Esophagus muscularis mucosa (tissue), 2 donors: ENCODE measurements at regions not wholly inside any gene's neighbourhood (a gene's known extent, or its start where the extent isn't known, plus 50 kb on each side); places are given as distances from the start of the nearest gene placed in this dataset.

Experiments used
- POLR2A ChIP-seq: fragments of 450-650 bp; IDR thresholded peaks from one replicate; pipeline ENCODE4 v1.6.1; 2017; ENCODE audit warnings: antibody characterized with exemption, moderate library complexity, mild to moderate bottlenecking, low read depth
- POLR2AphosphoS5 ChIP-seq, 2 donors: sonication (generic); formaldehyde crosslinking; IDR thresholded peaks; one replicate each; pipeline ENCODE4 v1.6.1; 2017; ENCODE audit warnings: antibody characterized with exemption in 2 of 2

DNA sequence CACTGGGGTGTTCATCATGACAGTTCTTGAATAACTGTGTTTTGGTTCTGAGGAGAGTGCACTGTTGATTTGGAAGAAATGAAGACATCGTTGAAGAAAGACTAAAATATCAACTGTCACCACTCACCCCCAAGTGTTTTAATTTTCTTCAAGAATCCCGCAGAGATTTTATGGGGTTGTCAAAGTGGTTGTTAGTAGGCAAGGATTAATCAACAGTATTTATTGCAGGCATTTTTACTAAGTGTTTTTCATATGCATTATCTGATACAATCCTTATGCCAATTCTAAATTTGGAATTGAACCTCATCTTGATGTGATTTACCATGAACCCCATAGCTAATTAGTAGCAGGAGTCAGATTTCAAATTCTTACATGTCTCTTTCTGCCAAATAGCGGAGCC lies 63.7 kb upstream of the OBI1 start:
- no peak for TF ChIP-seq POLR2A
- TF ChIP-seq POLR2AphosphoS5 (IDR thresholded peaks at IDR 0.05), result no peak
